Adrenal gland (tissue), 9 donors: ENCODE measurements at regions not wholly inside any gene's neighbourhood (a gene's known extent, or its start where the extent isn't known, plus 50 kb on each side); places are given as distances from the start of the nearest gene placed in this dataset.
"Not testable (repeated sequence)": the region's sequence is repeated elsewhere in the genome, so short reads cannot be mapped to it uniquely, and the experiment has no call there.

Experiments
- DNase-seq, 7 donors: peaks; one replicate each; pipeline ENCODE4 v3.0.0-alpha.2; 2019 to 2020
- H3K27ac ChIP-seq, 5 donors: fragments of 200-600 bp; sonication (generic) in 4 of 5; 1 replicate in 3 of 5; 2 replicates in 2 of 5; pipeline versions ENCODE4 v1.5.1 to v1.8.0; 2016 to 2020; ENCODE audit warnings: mild to moderate bottlenecking in 1 of 5
- H3K27me3 ChIP-seq: fragments of 200-600 bp; 2 replicates; pipeline ENCODE4 v1.8.0; 2021
- H3K36me3 ChIP-seq, 2 donors: fragments of 200-600 bp; replicated peaks in 1 of 2; 1 replicate in 1 of 2; 2 replicates in 1 of 2; pipeline versions ENCODE4 v1.5.1 to v1.8.0; 2018 to 2022
- H3K4me1 ChIP-seq, 2 donors: fragments of 200-600 bp; replicated peaks in 1 of 2; 1 replicate in 1 of 2; 2 replicates in 1 of 2; pipeline versions ENCODE4 v1.5.1 to v1.8.0; 2018 to 2021
- H3K4me3 ChIP-seq, 4 donors: fragments of 200-600 bp; sonication (generic) in 3 of 4; one replicate each; pipeline ENCODE4 v1.5.1; 2016 to 2018
- H3K9me3 ChIP-seq, 3 donors: fragments of 200-600 bp; sonication (generic) in 1 of 3; replicated peaks in 1 of 3; 1 replicate in 2 of 3; 2 replicates in 1 of 3; pipeline versions ENCODE4 v1.5.1 to v1.8.0; 2016 to 2021
- POLR2A ChIP-seq, 2 donors: fragments of 450-650 bp; IDR thresholded peaks; one replicate each; pipeline ENCODE4 v1.6.1; 2017; ENCODE audit warnings: antibody characterized with exemption in 2 of 2, mild to moderate bottlenecking in 2 of 2, moderate library complexity in 1 of 2
- WGBS, 4 donors: extraction: QIAGEN DNeasy Blood & Tissue Kit in 2 of 4; methylation state at CpG; one replicate each; pipeline versions ENCODE4 v1.1.5 to v1.1.7; 2013 to 2017; 5-methylcytosine and 5-hydroxymethylcytosine counted together
- intact Hi-C, 2 donors: fragments of 100-400 bp; cut with DNase I; formaldehyde crosslinking; loops; one replicate each; pipeline versions ENCODE4 v1.14.1 to v1.15.0; 2022 to 2023
- TF ChIP-seq, protein P1 (sequence below), 6 experiments: fragments of 450-650 bp in 4 of 6; fragments of 200-600 bp in 2 of 6; sonication (generic) in 1 of 6; IDR thresholded peaks; 1 replicate in 5 of 6; 2 replicates in 1 of 6; pipeline versions ENCODE4 v1.5.1 to v1.8.0; 2016 to 2021; ENCODE audit warnings: antibody characterized with exemption in 6 of 6, mild to moderate bottlenecking in 2 of 6, moderate library complexity in 1 of 6
- donor health status: healthy with polysubstance abuse.
- donor health status: Bipolar disorder and iron deficiency.
- donor health status: DM: yes; HTN: yes; CAD: no.
- donor health status: DM: no; HTN: no; CAD: no.
- donor health status: DM: no; HTN: no; CAD: no.

DNA sequence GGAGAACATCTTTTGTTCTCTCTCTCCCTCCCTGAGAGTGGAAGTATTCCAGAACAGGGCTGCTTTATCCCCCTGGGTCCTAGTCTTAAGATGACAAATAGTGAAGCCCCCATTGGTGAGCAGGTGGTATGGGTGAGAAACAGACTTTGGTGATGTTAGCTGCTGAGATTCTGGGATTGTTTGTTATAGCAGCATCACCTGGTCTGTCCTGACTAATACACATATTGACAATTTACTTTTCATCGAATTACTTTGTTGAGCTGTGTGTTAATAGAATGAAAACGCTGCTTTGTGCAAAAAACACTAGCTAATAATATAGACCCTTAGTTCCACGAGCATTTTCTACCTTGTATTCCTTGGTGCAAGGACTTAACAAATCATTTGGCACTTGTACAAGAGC is 133.5 kb downstream of the ASMT start:
- no peaks in the 10 kb centered on the region for H3K4me1 ChIP-seq
- H3K36me3 ChIP-seq, result no peaks in the 10 kb centered on the region
- H3K27ac ChIP-seq, result no peak overlapping the region
- intact Hi-C loops, result no loop called here
- no peak overlapping the region for H3K4me3 ChIP-seq
- H3K27me3 ChIP-seq, result peaks cover 3% of the 10 kb centered on the region
- H3K9me3 ChIP-seq, result no peaks in the 10 kb centered on the region
- no peak for DNase-seq
- TF ChIP-seq, protein P1, sequence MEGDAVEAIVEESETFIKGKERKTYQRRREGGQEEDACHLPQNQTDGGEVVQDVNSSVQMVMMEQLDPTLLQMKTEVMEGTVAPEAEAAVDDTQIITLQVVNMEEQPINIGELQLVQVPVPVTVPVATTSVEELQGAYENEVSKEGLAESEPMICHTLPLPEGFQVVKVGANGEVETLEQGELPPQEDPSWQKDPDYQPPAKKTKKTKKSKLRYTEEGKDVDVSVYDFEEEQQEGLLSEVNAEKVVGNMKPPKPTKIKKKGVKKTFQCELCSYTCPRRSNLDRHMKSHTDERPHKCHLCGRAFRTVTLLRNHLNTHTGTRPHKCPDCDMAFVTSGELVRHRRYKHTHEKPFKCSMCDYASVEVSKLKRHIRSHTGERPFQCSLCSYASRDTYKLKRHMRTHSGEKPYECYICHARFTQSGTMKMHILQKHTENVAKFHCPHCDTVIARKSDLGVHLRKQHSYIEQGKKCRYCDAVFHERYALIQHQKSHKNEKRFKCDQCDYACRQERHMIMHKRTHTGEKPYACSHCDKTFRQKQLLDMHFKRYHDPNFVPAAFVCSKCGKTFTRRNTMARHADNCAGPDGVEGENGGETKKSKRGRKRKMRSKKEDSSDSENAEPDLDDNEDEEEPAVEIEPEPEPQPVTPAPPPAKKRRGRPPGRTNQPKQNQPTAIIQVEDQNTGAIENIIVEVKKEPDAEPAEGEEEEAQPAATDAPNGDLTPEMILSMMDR (IDR thresholded peaks at IDR 0.05), result no peak
- no peak for TF ChIP-seq POLR2A (IDR thresholded peaks at IDR 0.05)
- 53 to 80% (median 67%) methylated on average over 3 of the region's 3 CpGs for WGBS, 4 donors

DNA sequence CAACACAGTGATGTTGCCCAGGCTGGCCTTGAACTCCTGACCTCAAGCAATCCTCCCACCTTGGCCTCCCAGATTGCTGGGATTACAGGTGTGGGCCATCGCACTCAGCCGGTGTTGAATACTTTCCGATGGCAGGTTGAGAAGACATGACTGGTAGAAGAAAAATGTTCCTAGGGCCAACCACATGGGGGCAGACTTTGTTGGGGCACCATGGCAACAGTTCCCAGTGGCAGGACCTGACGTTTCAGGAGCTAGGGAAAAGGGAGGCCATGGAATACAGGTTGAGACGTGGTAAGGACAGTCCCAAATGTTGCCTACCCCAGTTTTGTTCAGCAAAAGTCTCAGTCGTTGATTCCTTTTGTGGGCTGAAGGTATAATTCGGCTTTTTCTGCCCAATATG is 134.6 kb downstream of the ASMT start:
- Histone ChIP-seq H3K27ac (no peak overlapping the region), H3K36me3 (no peaks in the 10 kb centered on the region), H3K4me1 (no peaks in the 10 kb centered on the region), H3K4me3 (no peak overlapping the region), H3K27me3 (peaks cover 3% of the 10 kb centered on the region), H3K9me3 (no peaks in the 10 kb centered on the region)
- intact Hi-C loops, result no loop called here
- DNase-seq, result no peak
- TF ChIP-seq, protein P1 (IDR thresholded peaks at IDR 0.05), result peak in 1 of 6 experiments; percentile 5
- no peak for TF ChIP-seq POLR2A (IDR thresholded peaks at IDR 0.05)
- WGBS, 4 donors, result 73 to 85% (median 82%) methylated on average over 6 to 7 of the region's 7 CpGs

GRCh38 chrX:1750267-1750666 is 135.4 kb downstream of the ASMT start:
- Histone ChIP-seq H3K27me3 (peaks cover 3% of the 10 kb centered on the region), H3K9me3 (no peaks in the 10 kb centered on the region), H3K4me3 (no peak overlapping the region), H3K4me1 (no peaks in the 10 kb centered on the region), H3K27ac (no peak overlapping the region), H3K36me3 (no peaks in the 10 kb centered on the region)
- intact Hi-C loops, result no loop called here
- DNase-seq, result peak in 2 of 7 donors; percentile 7 to 13
- TF ChIP-seq, protein P1 (IDR thresholded peaks at IDR 0.05), result no peak
- WGBS, 4 donors, result 20 to 42% (median 34%) methylated on average over 4 to 5 of the region's 5 CpGs

DNA sequence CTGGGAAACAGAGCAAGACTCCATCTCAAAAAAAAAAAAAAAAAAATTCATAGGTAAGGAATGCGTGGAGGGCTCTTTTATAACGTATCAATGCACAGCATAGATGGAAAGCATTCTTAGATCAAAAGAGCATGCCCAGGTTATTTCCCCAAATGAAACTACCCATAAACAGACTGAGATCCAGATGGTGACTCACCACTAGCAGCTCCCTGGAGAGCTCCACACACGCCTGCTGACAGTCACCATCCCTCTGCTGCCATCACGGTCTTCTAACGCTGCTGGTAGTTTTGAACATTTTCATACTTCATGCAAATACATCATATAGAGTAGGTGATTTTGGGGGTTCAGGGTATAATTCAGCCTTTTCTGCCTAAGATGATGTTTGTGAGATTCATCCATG is 136.9 kb downstream of the ASMT start:
- no peak overlapping the region for H3K27ac ChIP-seq
- no peaks in the 10 kb centered on the region for H3K36me3 ChIP-seq
- H3K4me1 ChIP-seq, result no peaks in the 10 kb centered on the region
- no peaks in the 10 kb centered on the region for H3K9me3 ChIP-seq
- TF ChIP-seq, protein P1 (IDR thresholded peaks at IDR 0.05), result no peak
- TF ChIP-seq POLR2A (IDR thresholded peaks at IDR 0.05), result no peak
- intact Hi-C loops, result no loop called here
- no peak overlapping the region for H3K4me3 ChIP-seq
- peaks cover 3% of the 10 kb centered on the region for H3K27me3 ChIP-seq
- WGBS, 4 donors, result 70 to 81% (median 78%) methylated on average over 5 of the region's 5 CpGs
- no peak for DNase-seq

DNA sequence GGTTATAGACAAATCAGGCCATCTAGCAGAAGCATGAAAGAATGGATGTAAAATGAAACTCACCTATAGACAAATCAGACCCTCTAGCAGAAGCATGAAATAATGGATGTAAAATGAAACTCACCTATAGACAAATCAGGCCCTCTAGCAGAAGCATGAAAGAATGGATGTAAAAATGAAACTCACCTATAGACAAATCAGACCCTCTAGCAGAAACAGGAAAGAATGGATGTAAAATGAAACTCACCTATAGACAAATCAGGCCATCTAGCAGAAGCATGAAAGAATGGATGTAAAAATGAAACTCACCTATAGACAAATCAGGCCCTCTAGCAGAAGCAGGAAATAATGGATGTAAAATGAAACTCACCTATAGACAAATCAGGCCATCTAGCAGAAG is 137.9 kb downstream of the ASMT start:
- H3K27ac ChIP-seq, H3K4me1 ChIP-seq, H3K9me3 ChIP-seq, DNase-seq, intact Hi-C loops, H3K36me3 ChIP-seq, H3K27me3 ChIP-seq, H3K4me3 ChIP-seq: not testable (repeated sequence)
